ENCODE measurements at regions not wholly inside any gene's neighbourhood (a gene's known extent, or its start where the extent isn't known, plus 50 kb on each side); places are given as distances from the start of the nearest gene placed in this dataset.

- H3K9me3 ChIP-seq (ENCODE audit: control insufficient read depth, low read depth, low read length) = no peaks in the 10 kb centered on the region
- H2AFZ ChIP-seq (ENCODE audit: low read length) = no peak overlapping the region
- H2AK5ac ChIP-seq (ENCODE audit: insufficient read length, low read length) = no peak overlapping the region
- Mint-ChIP-seq H3K4me3 (no peak overlapping the region), H3K36me3 (ENCODE audit: insufficient read depth in 1 of 3, low read depth in 3 of 3) (no peaks in the 10 kb centered on the region), H3K27ac (no peak overlapping the region), H3K9me3 (no peaks in the 10 kb centered on the region), H3K4me1 (peaks cover 3 to 4% of the 10 kb centered on the region in 2 experiments), H3K27me3 (ENCODE audit: low read depth) (no peaks in the 10 kb centered on the region)
- H4K20me1 ChIP-seq (ENCODE audit: control insufficient read depth, insufficient read depth, insufficient read length) = no peaks in the 10 kb centered on the region
- no peak overlapping the region for H2BK120ac ChIP-seq (ENCODE audit: low read depth, low read length, poor library complexity, severe bottlenecking)
- no peak overlapping the region for H3K27ac ChIP-seq (ENCODE audit: insufficient read length, low read depth, low read length)
- no peaks in the 10 kb centered on the region for H3K79me2 ChIP-seq (ENCODE audit: insufficient read depth, low read length)
- no peaks in the 10 kb centered on the region for H3K27me3 ChIP-seq (ENCODE audit: insufficient read depth, low read length)
- no peak overlapping the region for H3K56ac ChIP-seq (ENCODE audit: insufficient read length, low read depth, low read length)
- no peak for DNase-seq
- H3K14ac ChIP-seq (ENCODE audit: insufficient read depth, low read length) = no peak overlapping the region
- H2BK5ac ChIP-seq (ENCODE audit: insufficient read length, low read length) = no peak overlapping the region
- WGBS (ENCODE audit: extremely low coverage, insufficient read length, low lambda C conversion rate) = no CpG with 5 or more reads among the region's 4 CpGs
- H4K91ac ChIP-seq (ENCODE audit: insufficient read length, low read depth, low read length) = no peak overlapping the region
- H3K23me2 ChIP-seq (ENCODE audit: insufficient read length, low read depth, low read length, poor library complexity, severe bottlenecking) = no peaks in the 10 kb centered on the region
- no peak overlapping the region for H3K9ac ChIP-seq (ENCODE audit: extremely low read depth, insufficient read length, low read length)
- no peak overlapping the region for H4K8ac ChIP-seq (replicated peaks; ENCODE audit: insufficient read length, low read depth, low read length)
- H2BK20ac ChIP-seq (ENCODE audit: low read depth, low read length, poor library complexity, severe bottlenecking) = no peak overlapping the region
- H3K4me2 ChIP-seq (ENCODE audit: insufficient read depth, insufficient read length, low read length) = no peak overlapping the region
- H2BK15ac ChIP-seq (ENCODE audit: low read depth, low read length) = no peak overlapping the region
- TF ChIP-seq, protein P1, sequence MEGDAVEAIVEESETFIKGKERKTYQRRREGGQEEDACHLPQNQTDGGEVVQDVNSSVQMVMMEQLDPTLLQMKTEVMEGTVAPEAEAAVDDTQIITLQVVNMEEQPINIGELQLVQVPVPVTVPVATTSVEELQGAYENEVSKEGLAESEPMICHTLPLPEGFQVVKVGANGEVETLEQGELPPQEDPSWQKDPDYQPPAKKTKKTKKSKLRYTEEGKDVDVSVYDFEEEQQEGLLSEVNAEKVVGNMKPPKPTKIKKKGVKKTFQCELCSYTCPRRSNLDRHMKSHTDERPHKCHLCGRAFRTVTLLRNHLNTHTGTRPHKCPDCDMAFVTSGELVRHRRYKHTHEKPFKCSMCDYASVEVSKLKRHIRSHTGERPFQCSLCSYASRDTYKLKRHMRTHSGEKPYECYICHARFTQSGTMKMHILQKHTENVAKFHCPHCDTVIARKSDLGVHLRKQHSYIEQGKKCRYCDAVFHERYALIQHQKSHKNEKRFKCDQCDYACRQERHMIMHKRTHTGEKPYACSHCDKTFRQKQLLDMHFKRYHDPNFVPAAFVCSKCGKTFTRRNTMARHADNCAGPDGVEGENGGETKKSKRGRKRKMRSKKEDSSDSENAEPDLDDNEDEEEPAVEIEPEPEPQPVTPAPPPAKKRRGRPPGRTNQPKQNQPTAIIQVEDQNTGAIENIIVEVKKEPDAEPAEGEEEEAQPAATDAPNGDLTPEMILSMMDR (conservative IDR thresholded peaks at IDR 0.05) = no peak
- H3K4me1 ChIP-seq (ENCODE audit: insufficient read depth, low read length) = peaks cover under 1% of the 10 kb centered on the region; the same call in 1 of the 2 replicates
- no peak overlapping the region for H2BK12ac ChIP-seq (ENCODE audit: insufficient read length, low read depth, low read length)
- H3K18ac ChIP-seq (ENCODE audit: insufficient read length, low read depth, low read length) = no peak overlapping the region
- no peak overlapping the region for H3K4ac ChIP-seq (ENCODE audit: low read depth, low read length)
- H3T11ph ChIP-seq (ENCODE audit: low read length) = no peak overlapping the region
- H3K23ac ChIP-seq (ENCODE audit: insufficient read length, low read depth, low read length) = no peak overlapping the region
- H4K5ac ChIP-seq (ENCODE audit: insufficient read length, low read depth, low read length) = no peak overlapping the region
- H3K79me1 ChIP-seq (ENCODE audit: insufficient read depth, low read depth, low read length, poor library complexity, severe bottlenecking) = no peaks in the 10 kb centered on the region
These were observed 613.9 kb upstream of the LRATD1 start for GRCh38 chr2:14018620-14019019.
